Left renal pelvis (tissue), 4 donors: ENCODE measurements at regions not wholly inside any gene's neighbourhood (a gene's known extent, or its start where the extent isn't known, plus 50 kb on each side); places are given as distances from the start of the nearest gene placed in this dataset.
"Not testable (repeated sequence)": the region's sequence is repeated elsewhere in the genome, so short reads cannot be mapped to it uniquely, and the experiment has no call there.

ENCODE experiments used
- DNase-seq, 4 donors: peaks; one replicate each; pipeline ENCODE4 v3.0.0-alpha.2; 2013; ENCODE audit warnings: low read depth in 4 of 4, low spot score in 3 of 4

- DNase-seq = no peak
Observed at GRCh38 chr12:68984796-68985573, 52.0 kb upstream of the CPM start.

GRCh38 chr12:68997526-68997925 is 64.6 kb upstream of the CPM start:
- DNase-seq = not testable (repeated sequence)

- DNase-seq = no peak
Observed at GRCh38 chr12:68998041-68998440, 65.1 kb upstream of the CPM start.

- DNase-seq = no peak
Observed at GRCh38 chr12:69000074-69000473, 67.1 kb upstream of the CPM start.

- no peak for DNase-seq
Observed at GRCh38 chr12:69000540-69001243, 67.7 kb upstream of the CPM start.

GRCh38 chr12:69001251-69001650 is 68.3 kb upstream of the CPM start:
- DNase-seq = no peak

- no peak for DNase-seq
Observed at GRCh38 chr12:69002969-69003368, 70.0 kb upstream of the CPM start.

- no peak for DNase-seq
Observed at GRCh38 chr12:69003991-69004390, 71.0 kb upstream of the CPM start.

- DNase-seq = peak in 1 of 4 donors; percentile 24
Observed at GRCh38 chr12:69007101-69007854, 74.3 kb upstream of the CPM start.

- DNase-seq = no peak
Observed at GRCh38 chr12:69007855-69008351, 74.9 kb upstream of the CPM start.

GRCh38 chr12:69008520-69008919 is 75.5 kb upstream of the CPM start:
- DNase-seq = no peak

GRCh38 chr12:69014047-69014446 is 81.1 kb upstream of the CPM start:
- no peak for DNase-seq

GRCh38 chr12:69015017-69015416 is 82.0 kb upstream of the CPM start:
- no peak for DNase-seq

- no peak for DNase-seq
Observed at GRCh38 chr12:69015831-69016230, 82.9 kb upstream of the CPM start.

GRCh38 chr12:69019082-69019481 is 86.1 kb upstream of the CPM start:
- DNase-seq = no peak

- DNase-seq = no peak
Observed at GRCh38 chr12:69019910-69020309, 86.9 kb upstream of the CPM start.

- no peak for DNase-seq
Observed at GRCh38 chr12:69022674-69023073, 89.7 kb upstream of the CPM start.

GRCh38 chr12:69023840-69024239 is 90.9 kb upstream of the CPM start:
- DNase-seq = no peak

GRCh38 chr12:69024413-69024812 is 91.4 kb upstream of the CPM start:
- DNase-seq = peak in 3 of 4 donors; percentile 35 to 73 (median 63)

- DNase-seq = no peak
Observed at GRCh38 chr12:69024907-69025306, 91.9 kb upstream of the CPM start.

- no peak for DNase-seq
Observed at GRCh38 chr12:69026336-69026735, 93.4 kb upstream of the CPM start.
